ENCODE measurements at regions not wholly inside any gene's neighbourhood (a gene's known extent, or its start where the extent isn't known, plus 50 kb on each side); places are given as distances from the start of the nearest gene placed in this dataset.

- TF ChIP-seq ZFP3 (CRISPR knock-in tag; IDR thresholded peaks at IDR 0.05) (no peak), ZC3H10 (CRISPR knock-in tag; IDR thresholded peaks at IDR 0.05) (no peak), OSR1 (CRISPR knock-in tag; IDR thresholded peaks at IDR 0.05) (no peak)
- TF ChIP-seq, protein P1, sequence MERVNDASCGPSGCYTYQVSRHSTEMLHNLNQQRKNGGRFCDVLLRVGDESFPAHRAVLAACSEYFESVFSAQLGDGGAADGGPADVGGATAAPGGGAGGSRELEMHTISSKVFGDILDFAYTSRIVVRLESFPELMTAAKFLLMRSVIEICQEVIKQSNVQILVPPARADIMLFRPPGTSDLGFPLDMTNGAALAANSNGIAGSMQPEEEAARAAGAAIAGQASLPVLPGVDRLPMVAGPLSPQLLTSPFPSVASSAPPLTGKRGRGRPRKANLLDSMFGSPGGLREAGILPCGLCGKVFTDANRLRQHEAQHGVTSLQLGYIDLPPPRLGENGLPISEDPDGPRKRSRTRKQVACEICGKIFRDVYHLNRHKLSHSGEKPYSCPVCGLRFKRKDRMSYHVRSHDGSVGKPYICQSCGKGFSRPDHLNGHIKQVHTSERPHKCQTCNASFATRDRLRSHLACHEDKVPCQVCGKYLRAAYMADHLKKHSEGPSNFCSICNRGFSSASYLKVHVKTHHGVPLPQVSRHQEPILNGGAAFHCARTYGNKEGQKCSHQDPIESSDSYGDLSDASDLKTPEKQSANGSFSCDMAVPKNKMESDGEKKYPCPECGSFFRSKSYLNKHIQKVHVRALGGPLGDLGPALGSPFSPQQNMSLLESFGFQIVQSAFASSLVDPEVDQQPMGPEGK (CRISPR knock-in tag; IDR thresholded peaks at IDR 0.05; ENCODE audit: borderline replicate concordance), result no peak
Observed at GRCh38 chr20:51305316-51306052, 237.0 kb downstream of the NFATC2 start.

Measured in SK-N-SH treated with all-trans-retinoic acid at 6 μM for 48 hours (cell line).